OCI-LY7 (cell line): ENCODE measurements at regions not wholly inside any gene's neighbourhood (a gene's known extent, or its start where the extent isn't known, plus 50 kb on each side); places are given as distances from the start of the nearest gene placed in this dataset.

Experiments used
- CTCF ChIP-seq: fragments of 200-600 bp; sonication (generic); conservative IDR thresholded peaks from 2 replicates; pipeline ENCODE4 v1.5.1; 2014; ENCODE audit warnings: mild to moderate bottlenecking, antibody characterized with exemption, low read length, moderate library complexity, mixed read lengths
- EZH2phosphoT487 ChIP-seq: fragments of 200-600 bp; sonication (generic); IDR thresholded peaks from 2 replicates; pipeline ENCODE4 v1.6.1; 2018; ENCODE audit warnings: low read depth, borderline replicate concordance, mild to moderate bottlenecking, mixed run types, antibody characterized with exemption, low read length, moderate library complexity, mixed read lengths

DNA sequence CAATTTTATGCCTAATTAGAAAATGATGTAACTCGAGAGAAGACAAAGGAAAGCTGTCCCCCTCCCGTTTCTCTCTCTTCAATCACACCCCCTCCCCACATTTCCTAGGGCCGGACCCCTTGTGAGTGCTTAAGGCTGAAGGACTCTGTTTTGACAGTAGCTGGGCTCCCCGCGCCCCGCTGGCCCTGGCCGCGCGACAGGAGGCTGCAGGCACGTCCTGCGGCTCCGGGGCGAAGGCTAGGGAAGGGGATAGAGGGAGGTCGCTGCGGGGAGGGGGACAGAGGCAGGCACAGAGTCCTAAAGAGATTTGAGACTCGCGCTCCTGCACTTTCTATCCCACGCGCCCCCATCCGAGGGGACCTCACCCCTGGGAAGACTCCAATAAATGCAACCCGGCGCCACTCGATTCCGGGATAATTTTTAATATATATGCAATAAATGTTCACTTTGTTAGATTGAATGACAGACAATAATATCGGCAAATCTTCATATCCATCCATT lies 56.2 kb upstream of the TMEM33 start:
- no peak for TF ChIP-seq CTCF
- TF ChIP-seq EZH2phosphoT487, result no peak
